ENCODE measurements at regions not wholly inside any gene's neighbourhood (a gene's known extent, or its start where the extent isn't known, plus 50 kb on each side); places are given as distances from the start of the nearest gene placed in this dataset.

DNA sequence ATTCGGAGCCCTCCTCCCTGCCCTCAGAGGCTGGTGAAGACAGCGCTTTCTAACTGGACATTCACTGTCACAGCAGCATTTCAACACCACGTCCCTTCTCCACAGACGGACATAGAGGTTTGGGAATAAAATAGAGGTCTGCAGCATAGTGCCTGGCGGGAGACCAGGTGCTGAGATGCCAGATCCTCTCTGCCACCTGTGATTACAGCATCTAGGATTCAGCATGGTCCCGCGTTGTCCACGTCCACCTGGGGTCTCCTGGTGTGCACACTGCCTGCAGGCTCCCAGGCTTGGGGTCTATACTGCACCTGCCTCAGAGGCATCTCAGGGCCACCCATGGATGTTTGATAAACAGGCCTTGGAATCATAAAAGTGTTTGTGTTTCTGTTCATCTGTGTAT, 175.5 kb downstream of the TMEM18 start:
- Histone ChIP-seq H2AFZ (ENCODE audit: low read depth, low read length) (no peak overlapping the region), H3K36me3 (replicated peaks; ENCODE audit: low read depth, low read length) (no peaks in the 10 kb centered on the region), H3K4me3 (ENCODE audit: low read length) (no peak overlapping the region), H4K20me1 (ENCODE audit: insufficient read depth, low read length) (no peaks in the 10 kb centered on the region), H3K4me2 (ENCODE audit: low read length) (no peak overlapping the region), H3K9me3 (ENCODE audit: insufficient read depth, low read length) (no peaks in the 10 kb centered on the region; the same call in 1 of the 2 replicates), H3K79me2 (ENCODE audit: low read length) (no peaks in the 10 kb centered on the region), H3K9ac (ENCODE audit: low read length) (no peak overlapping the region), H3K27ac (ENCODE audit: low read length) (no peak overlapping the region), H3K27me3 (ENCODE audit: low read depth, low read length) (no peaks in the 10 kb centered on the region), H3K4me1 (ENCODE audit: low read length) (no peaks in the 10 kb centered on the region)
- TF ChIP-seq, protein P1, sequence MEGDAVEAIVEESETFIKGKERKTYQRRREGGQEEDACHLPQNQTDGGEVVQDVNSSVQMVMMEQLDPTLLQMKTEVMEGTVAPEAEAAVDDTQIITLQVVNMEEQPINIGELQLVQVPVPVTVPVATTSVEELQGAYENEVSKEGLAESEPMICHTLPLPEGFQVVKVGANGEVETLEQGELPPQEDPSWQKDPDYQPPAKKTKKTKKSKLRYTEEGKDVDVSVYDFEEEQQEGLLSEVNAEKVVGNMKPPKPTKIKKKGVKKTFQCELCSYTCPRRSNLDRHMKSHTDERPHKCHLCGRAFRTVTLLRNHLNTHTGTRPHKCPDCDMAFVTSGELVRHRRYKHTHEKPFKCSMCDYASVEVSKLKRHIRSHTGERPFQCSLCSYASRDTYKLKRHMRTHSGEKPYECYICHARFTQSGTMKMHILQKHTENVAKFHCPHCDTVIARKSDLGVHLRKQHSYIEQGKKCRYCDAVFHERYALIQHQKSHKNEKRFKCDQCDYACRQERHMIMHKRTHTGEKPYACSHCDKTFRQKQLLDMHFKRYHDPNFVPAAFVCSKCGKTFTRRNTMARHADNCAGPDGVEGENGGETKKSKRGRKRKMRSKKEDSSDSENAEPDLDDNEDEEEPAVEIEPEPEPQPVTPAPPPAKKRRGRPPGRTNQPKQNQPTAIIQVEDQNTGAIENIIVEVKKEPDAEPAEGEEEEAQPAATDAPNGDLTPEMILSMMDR (IDR thresholded peaks at IDR 0.05; ENCODE audit: low read depth, low read length): no peak
- no peak for TF ChIP-seq EZH2phosphoT487 (IDR thresholded peaks at IDR 0.05; ENCODE audit: low read depth)

DNA sequence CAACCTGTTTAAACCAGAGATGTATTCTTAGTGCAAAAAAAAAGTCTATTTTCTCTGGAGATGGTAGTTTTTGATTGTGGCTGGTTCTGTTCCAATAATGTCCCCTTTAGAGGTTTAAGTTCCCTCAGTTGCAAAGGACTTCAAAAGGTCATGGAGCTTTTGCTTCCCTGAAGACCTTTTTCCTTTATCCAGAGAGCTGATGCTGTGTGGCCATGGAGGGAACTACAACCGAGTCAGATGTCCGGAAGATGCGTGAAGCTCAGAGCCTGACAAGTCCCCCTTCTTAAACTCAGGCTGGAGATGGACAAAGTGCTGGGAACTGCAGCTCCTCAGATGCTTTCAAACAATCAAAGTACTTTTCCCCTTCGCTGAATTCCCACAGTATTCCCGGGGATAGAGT, 176.1 kb downstream of the TMEM18 start:
- Histone ChIP-seq H3K27ac (ENCODE audit: low read length) (no peak overlapping the region), H3K4me1 (ENCODE audit: low read length) (no peaks in the 10 kb centered on the region), H3K27me3 (ENCODE audit: low read depth, low read length) (no peaks in the 10 kb centered on the region), H3K4me3 (ENCODE audit: low read length) (no peak overlapping the region), H2AFZ (ENCODE audit: low read depth, low read length) (no peak overlapping the region), H3K79me2 (ENCODE audit: low read length) (no peaks in the 10 kb centered on the region), H3K9ac (ENCODE audit: low read length) (no peak overlapping the region), H3K9me3 (ENCODE audit: insufficient read depth, low read length) (no peaks in the 10 kb centered on the region; the same call in 1 of the 2 replicates), H4K20me1 (ENCODE audit: insufficient read depth, low read length) (no peaks in the 10 kb centered on the region), H3K36me3 (replicated peaks; ENCODE audit: low read depth, low read length) (no peaks in the 10 kb centered on the region), H3K4me2 (ENCODE audit: low read length) (no peak overlapping the region)
- TF ChIP-seq EZH2phosphoT487 (IDR thresholded peaks at IDR 0.05; ENCODE audit: low read depth): no peak
- TF ChIP-seq, protein P1 (IDR thresholded peaks at IDR 0.05; ENCODE audit: low read depth, low read length): no peak

DNA sequence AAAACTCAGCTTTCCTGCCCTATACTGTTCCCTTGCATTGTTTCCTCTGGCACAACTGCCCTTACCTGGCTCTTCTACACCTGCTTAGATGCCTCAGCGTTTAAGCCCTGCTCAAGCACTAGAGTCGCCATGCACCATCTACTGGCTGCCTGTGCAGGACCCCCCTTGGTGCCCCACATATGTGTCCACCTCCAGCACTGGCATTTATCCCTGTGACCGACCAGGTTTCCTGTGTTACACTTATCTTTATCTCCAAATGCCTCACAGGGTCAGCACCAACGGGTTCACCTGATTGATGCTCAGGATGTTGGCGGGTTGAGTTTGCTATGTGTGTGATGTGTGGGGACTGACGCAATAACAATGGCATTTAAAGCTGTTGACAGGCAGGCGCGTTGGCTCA, 177.5 kb downstream of the TMEM18 start:
- H3K27ac ChIP-seq (ENCODE audit: low read length): no peak overlapping the region
- H3K27me3 ChIP-seq (ENCODE audit: low read depth, low read length): no peaks in the 10 kb centered on the region

DNA sequence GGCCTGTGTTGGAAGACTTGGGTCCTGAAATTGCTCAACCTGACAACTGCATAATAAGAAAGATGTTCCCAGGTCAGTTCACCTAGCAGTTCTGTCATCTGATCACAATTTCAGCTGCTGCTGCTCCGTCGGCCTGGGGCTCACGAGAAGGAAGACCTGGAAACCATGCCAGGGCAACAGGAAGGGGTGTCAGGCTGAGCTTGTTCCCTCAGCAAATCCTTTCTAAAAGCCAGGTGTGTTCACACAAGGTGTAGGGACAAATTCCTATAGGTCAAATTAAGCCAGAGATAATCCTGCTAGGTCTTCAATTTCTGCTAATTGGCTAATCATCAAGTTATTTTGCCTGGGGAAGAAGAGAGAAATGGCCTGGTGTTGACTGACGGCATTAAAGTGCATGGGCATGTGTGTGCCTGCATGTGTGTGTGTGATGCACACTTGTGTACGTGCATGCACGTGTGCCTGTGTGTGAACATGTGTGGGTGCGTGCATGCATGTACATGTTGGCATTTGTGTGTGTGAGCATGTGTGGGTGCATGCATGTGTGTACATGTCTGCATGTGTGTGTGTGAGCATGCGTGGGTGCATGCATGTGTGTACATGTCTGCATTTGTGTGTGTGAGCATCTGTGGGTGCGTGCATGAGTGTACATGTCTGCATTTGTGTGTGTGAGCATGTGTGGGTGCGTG, 178.6 kb downstream of the TMEM18 start:
- H4K20me1 ChIP-seq (ENCODE audit: insufficient read depth, low read length): no peaks in the 10 kb centered on the region
- no peak overlapping the region for H3K27ac ChIP-seq (ENCODE audit: low read length)
- no peak overlapping the region for H3K4me2 ChIP-seq (ENCODE audit: low read length)
- no peak overlapping the region for H3K9ac ChIP-seq (ENCODE audit: low read length)
- no peaks in the 10 kb centered on the region for H3K36me3 ChIP-seq (replicated peaks; ENCODE audit: low read depth, low read length)
- H3K9me3 ChIP-seq (ENCODE audit: insufficient read depth, low read length): no peaks in the 10 kb centered on the region; the same call in 1 of the 2 replicates
- H3K79me2 ChIP-seq (ENCODE audit: low read length): no peaks in the 10 kb centered on the region
- no peaks in the 10 kb centered on the region for H3K4me1 ChIP-seq (ENCODE audit: low read length)
- H2AFZ ChIP-seq (ENCODE audit: low read depth, low read length): no peak overlapping the region
- no peaks in the 10 kb centered on the region for H3K27me3 ChIP-seq (ENCODE audit: low read depth, low read length)
- no peak overlapping the region for H3K4me3 ChIP-seq (ENCODE audit: low read length)
- TF ChIP-seq EZH2phosphoT487 (IDR thresholded peaks at IDR 0.05; ENCODE audit: low read depth): no peak
- TF ChIP-seq, protein P1 (IDR thresholded peaks at IDR 0.05; ENCODE audit: low read depth, low read length): no peak

More for the DNA sequence above, 177.5 kb downstream of the TMEM18 start:
- H3K4me2 ChIP-seq (ENCODE audit: low read length): no peak overlapping the region
- H3K9me3 ChIP-seq (ENCODE audit: insufficient read depth, low read length): no peaks in the 10 kb centered on the region; the same call in 1 of the 2 replicates
- no peak overlapping the region for H3K4me3 ChIP-seq (ENCODE audit: low read length)
- H3K79me2 ChIP-seq (ENCODE audit: low read length): no peaks in the 10 kb centered on the region
- TF ChIP-seq, protein P1 (IDR thresholded peaks at IDR 0.05; ENCODE audit: low read depth, low read length): no peak
- TF ChIP-seq EZH2phosphoT487 (IDR thresholded peaks at IDR 0.05; ENCODE audit: low read depth): no peak
- no peaks in the 10 kb centered on the region for H4K20me1 ChIP-seq (ENCODE audit: insufficient read depth, low read length)
- H3K36me3 ChIP-seq (replicated peaks; ENCODE audit: low read depth, low read length): no peaks in the 10 kb centered on the region
- H3K4me1 ChIP-seq (ENCODE audit: low read length): no peaks in the 10 kb centered on the region
- no peak overlapping the region for H3K9ac ChIP-seq (ENCODE audit: low read length)
- H2AFZ ChIP-seq (ENCODE audit: low read depth, low read length): no peak overlapping the region

All from OCI-LY3 (cell line).